Thoracic aorta (tissue), 2 donors: ENCODE measurements at regions not wholly inside any gene's neighbourhood (a gene's known extent, or its start where the extent isn't known, plus 50 kb on each side); places are given as distances from the start of the nearest gene placed in this dataset.
"Not testable (repeated sequence)": the region's sequence is repeated elsewhere in the genome, so short reads cannot be mapped to it uniquely, and the experiment has no call there.

Experiments used
- ATAC-seq: fragments of 150-250 bp; one replicate; pipeline ENCODE4 v1.8.0; 2017; ENCODE audit warnings: low read depth; ENCODE audit not compliant: insufficient number of reproducible peaks, low FRiP score
- DNase-seq: peaks from one replicate; pipeline ENCODE4 v3.0.0-alpha.2; 2020; ENCODE audit warnings: low spot score
- H3K27ac ChIP-seq, 2 donors: fragments of 200-600 bp; sonication (generic); 1 replicate in 1 of 2; 2 replicates in 1 of 2; pipeline ENCODE4 v1.5.1; 2016; ENCODE audit warnings: mild to moderate bottlenecking in 2 of 2, moderate library complexity in 2 of 2
- H3K27me3 ChIP-seq: fragments of 200-600 bp; sonication (generic); replicated peaks from 2 replicates; pipeline ENCODE4 v1.6.0; 2016; ENCODE audit warnings: mild to moderate bottlenecking; ENCODE audit not compliant: insufficient read depth
- H3K36me3 ChIP-seq: fragments of 200-600 bp; sonication (generic); one replicate; pipeline ENCODE4 v1.5.1; 2016
- H3K4me1 ChIP-seq, 2 donors: fragments of 200-600 bp; sonication (generic); 1 replicate in 1 of 2; 2 replicates in 1 of 2; pipeline versions ENCODE4 v1.5.1 to v1.6.0; 2016; ENCODE audit warnings: low read depth in 2 of 2, mild to moderate bottlenecking in 1 of 2; ENCODE audit not compliant: control insufficient read depth in 1 of 2
- H3K4me3 ChIP-seq: fragments of 200-600 bp; sonication (generic); 2 replicates; pipeline ENCODE4 v1.5.1; 2016; ENCODE audit warnings: mild to moderate bottlenecking
- H3K9me3 ChIP-seq: fragments of 200-600 bp; sonication (generic); 2 replicates; pipeline ENCODE4 v1.5.1; 2016
- CTCF ChIP-seq: fragments of 200-600 bp; sonication (generic); IDR thresholded peaks from one replicate; pipeline ENCODE4 v1.5.1; 2019; ENCODE audit warnings: antibody characterized with exemption

GRCh38 chr3:102037209-102037608, 187.9 kb downstream of the NFKBIZ start:
- Histone ChIP-seq H3K4me3 (no peak overlapping the region), H3K36me3 (no peaks in the 10 kb centered on the region), H3K4me1 (peaks cover 0 to 13% of the 10 kb centered on the region in 2 donors), H3K9me3 (peaks cover 6% of the 10 kb centered on the region), H3K27me3 (no peaks in the 10 kb centered on the region), H3K27ac (peak overlapping the region in 1 of 2 donors; percentile 55)
- DNase-seq = no peak
- no peak for ATAC-seq
- no peak for TF ChIP-seq CTCF

- Histone ChIP-seq H3K36me3 (no peaks in the 10 kb centered on the region), H3K9me3 (peaks cover 6% of the 10 kb centered on the region), H3K4me1 (peaks cover 0 to 13% of the 10 kb centered on the region in 2 donors), H3K27me3 (no peaks in the 10 kb centered on the region), H3K4me3 (no peak overlapping the region), H3K27ac (peak overlapping the region in 1 of 2 donors; percentile 55)
- DNase-seq = no peak
- ATAC-seq = no peak
- no peak for TF ChIP-seq CTCF
Observed at GRCh38 chr3:102037791-102038190, 188.5 kb downstream of the NFKBIZ start.

GRCh38 chr3:102038477-102039142, 189.3 kb downstream of the NFKBIZ start:
- H3K9me3 ChIP-seq = peaks cover 6% of the 10 kb centered on the region
- peak overlapping the region in 1 of 2 donors; percentile 55 for H3K27ac ChIP-seq
- H3K27me3 ChIP-seq = no peaks in the 10 kb centered on the region
- DNase-seq (no peak), ATAC-seq (no peak)
- no peak for TF ChIP-seq CTCF
- H3K36me3 ChIP-seq = no peaks in the 10 kb centered on the region
- peaks cover 0 to 13% of the 10 kb centered on the region in 2 donors for H3K4me1 ChIP-seq
- H3K4me3 ChIP-seq = no peak overlapping the region

GRCh38 chr3:102040144-102040543, 190.8 kb downstream of the NFKBIZ start:
- not testable (repeated sequence) for H3K27me3 ChIP-seq, ATAC-seq, H3K36me3 ChIP-seq, DNase-seq, H3K4me3 ChIP-seq, H3K9me3 ChIP-seq, H3K27ac ChIP-seq
- H3K4me1 ChIP-seq = peaks cover 0 to 13% of the 10 kb centered on the region in 2 donors

- Histone ChIP-seq H3K4me1 (peaks cover 0 to 8% of the 10 kb centered on the region in 2 donors), H3K4me3 (no peak overlapping the region), H3K27me3 (no peaks in the 10 kb centered on the region), H3K27ac (no peak overlapping the region), H3K9me3 (no peaks in the 10 kb centered on the region), H3K36me3 (no peaks in the 10 kb centered on the region)
- DNase-seq (no peak), ATAC-seq (no peak)
- TF ChIP-seq CTCF = no peak
Observed at GRCh38 chr3:102053375-102053989, 204.2 kb downstream of the NFKBIZ start.
